ENCODE measurements at regions not wholly inside any gene's neighbourhood (a gene's known extent, or its start where the extent isn't known, plus 50 kb on each side); places are given as distances from the start of the nearest gene placed in this dataset.

GRCh38 chr7:132045481-132045980 is 489.1 kb upstream of the PODXL start:
- Histone ChIP-seq H3K4me1 (ENCODE audit: insufficient read depth, low read length) (no peaks in the 10 kb centered on the region), H3K36me3 (ENCODE audit: insufficient read depth, low read length) (no peaks in the 10 kb centered on the region)

GRCh38 chr7:132045002-132045401 is 488.6 kb upstream of the PODXL start:
- H3K4me1 ChIP-seq (ENCODE audit: insufficient read depth, low read length) = no peaks in the 10 kb centered on the region
- no peak overlapping the region for H3K9ac ChIP-seq (ENCODE audit: low read depth, low read length)
- no peaks in the 10 kb centered on the region for H3K36me3 ChIP-seq (ENCODE audit: insufficient read depth, low read length)
- no peaks in the 10 kb centered on the region for H3K9me3 ChIP-seq (ENCODE audit: control insufficient read depth, insufficient read depth, low read length)

More at GRCh38 chr7:132045481-132045980, 489.1 kb upstream of the PODXL start:
- Histone ChIP-seq H3K9me3 (ENCODE audit: control insufficient read depth, insufficient read depth, low read length) (no peaks in the 10 kb centered on the region), H3K9ac (ENCODE audit: low read depth, low read length) (no peak overlapping the region)

DNA sequence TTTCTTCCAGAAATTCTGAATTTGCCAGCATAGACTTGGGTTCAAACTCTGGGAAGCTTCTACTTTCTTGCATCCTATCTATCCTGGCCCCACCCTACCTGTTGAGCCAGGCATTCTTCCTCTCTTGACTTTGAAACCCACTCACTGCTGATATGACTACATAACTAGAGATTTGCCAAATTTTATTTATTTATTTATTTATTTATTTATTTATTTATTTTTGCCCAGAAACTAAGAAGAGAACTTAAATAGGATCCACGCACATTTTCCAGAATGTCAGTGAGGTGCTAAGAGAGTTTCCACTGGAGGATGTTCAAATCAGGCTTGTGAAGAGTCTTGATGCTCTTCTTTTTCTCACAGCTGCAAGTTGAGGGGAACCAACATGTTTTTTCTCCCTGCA is 487.8 kb upstream of the PODXL start:
- Histone ChIP-seq H3K36me3 (ENCODE audit: insufficient read depth, low read length) (no peaks in the 10 kb centered on the region), H3K4me1 (ENCODE audit: insufficient read depth, low read length) (no peaks in the 10 kb centered on the region), H3K9me3 (ENCODE audit: control insufficient read depth, insufficient read depth, low read length) (no peaks in the 10 kb centered on the region), H3K9ac (ENCODE audit: low read depth, low read length) (no peak overlapping the region)

GRCh38 chr7:132041108-132041507 is 484.7 kb upstream of the PODXL start:
- peaks cover 11% of the 10 kb centered on the region for H3K4me1 ChIP-seq (ENCODE audit: insufficient read depth, low read length)
- H3K9me3 ChIP-seq (ENCODE audit: control insufficient read depth, insufficient read depth, low read length) = no peaks in the 10 kb centered on the region
- H3K9ac ChIP-seq (ENCODE audit: low read depth, low read length) = no peak overlapping the region
- no peaks in the 10 kb centered on the region for H3K36me3 ChIP-seq (ENCODE audit: insufficient read depth, low read length)

GRCh38 chr7:132035517-132036362 is 479.3 kb upstream of the PODXL start:
- Histone ChIP-seq H3K9me3 (ENCODE audit: control insufficient read depth, insufficient read depth, low read length) (no peaks in the 10 kb centered on the region), H3K36me3 (ENCODE audit: insufficient read depth, low read length) (no peaks in the 10 kb centered on the region), H3K4me1 (ENCODE audit: insufficient read depth, low read length) (peaks cover 14% of the 10 kb centered on the region), H3K9ac (ENCODE audit: low read depth, low read length) (no peak overlapping the region)

DNA sequence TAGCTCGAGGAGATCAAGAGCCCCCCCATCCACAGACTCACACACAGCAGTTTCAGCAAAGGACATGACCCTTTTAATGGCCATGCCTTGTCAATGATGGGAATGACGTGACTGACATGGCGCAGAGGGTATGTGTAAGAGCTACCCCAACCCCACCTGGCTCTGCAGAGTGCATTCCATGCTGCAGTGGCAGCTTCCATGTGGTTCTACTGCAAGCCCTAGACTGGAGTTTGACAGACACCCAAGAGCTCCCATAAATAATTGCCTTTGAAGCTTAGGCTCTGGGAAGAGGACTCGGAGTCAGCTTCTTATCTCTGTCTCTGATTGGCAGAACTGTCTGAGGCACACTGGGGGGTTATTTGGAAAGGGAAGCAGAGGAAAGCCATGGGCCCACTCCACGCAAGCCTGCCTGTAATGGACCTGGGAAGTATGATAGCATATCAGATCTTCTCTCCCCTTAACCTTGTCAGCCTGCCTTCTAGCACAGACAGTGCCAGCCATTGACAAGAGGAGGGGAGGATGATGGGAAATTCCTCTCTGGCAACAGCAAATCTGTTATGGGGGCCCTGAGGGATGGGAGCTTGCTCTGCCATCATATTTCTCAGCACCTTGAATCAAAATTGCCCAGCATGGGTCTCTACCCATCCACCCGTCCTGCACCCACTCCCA is 478.5 kb upstream of the PODXL start:
- Histone ChIP-seq H3K4me1 (ENCODE audit: insufficient read depth, low read length) (peaks cover 14% of the 10 kb centered on the region), H3K9me3 (ENCODE audit: control insufficient read depth, insufficient read depth, low read length) (no peaks in the 10 kb centered on the region), H3K36me3 (ENCODE audit: insufficient read depth, low read length) (no peaks in the 10 kb centered on the region), H3K9ac (ENCODE audit: low read depth, low read length) (no peak overlapping the region)

GRCh38 chr7:132030883-132031282 is 474.5 kb upstream of the PODXL start:
- Histone ChIP-seq H3K4me1 (ENCODE audit: insufficient read depth, low read length) (peaks cover 1% of the 10 kb centered on the region; the same call in 1 of the 2 replicates), H3K9ac (ENCODE audit: low read depth, low read length) (no peak overlapping the region), H3K36me3 (ENCODE audit: insufficient read depth, low read length) (no peaks in the 10 kb centered on the region), H3K9me3 (ENCODE audit: control insufficient read depth, insufficient read depth, low read length) (no peaks in the 10 kb centered on the region)

- H3K36me3 ChIP-seq (ENCODE audit: insufficient read depth, low read length) = no peaks in the 10 kb centered on the region
- H3K9ac ChIP-seq (ENCODE audit: low read depth, low read length) = no peak overlapping the region
- no peaks in the 10 kb centered on the region for H3K4me1 ChIP-seq (ENCODE audit: insufficient read depth, low read length)
- H3K9me3 ChIP-seq (ENCODE audit: control insufficient read depth, insufficient read depth, low read length) = no peaks in the 10 kb centered on the region
Measured at GRCh38 chr7:132030086-132030568, 473.7 kb upstream of the PODXL start.

DNA sequence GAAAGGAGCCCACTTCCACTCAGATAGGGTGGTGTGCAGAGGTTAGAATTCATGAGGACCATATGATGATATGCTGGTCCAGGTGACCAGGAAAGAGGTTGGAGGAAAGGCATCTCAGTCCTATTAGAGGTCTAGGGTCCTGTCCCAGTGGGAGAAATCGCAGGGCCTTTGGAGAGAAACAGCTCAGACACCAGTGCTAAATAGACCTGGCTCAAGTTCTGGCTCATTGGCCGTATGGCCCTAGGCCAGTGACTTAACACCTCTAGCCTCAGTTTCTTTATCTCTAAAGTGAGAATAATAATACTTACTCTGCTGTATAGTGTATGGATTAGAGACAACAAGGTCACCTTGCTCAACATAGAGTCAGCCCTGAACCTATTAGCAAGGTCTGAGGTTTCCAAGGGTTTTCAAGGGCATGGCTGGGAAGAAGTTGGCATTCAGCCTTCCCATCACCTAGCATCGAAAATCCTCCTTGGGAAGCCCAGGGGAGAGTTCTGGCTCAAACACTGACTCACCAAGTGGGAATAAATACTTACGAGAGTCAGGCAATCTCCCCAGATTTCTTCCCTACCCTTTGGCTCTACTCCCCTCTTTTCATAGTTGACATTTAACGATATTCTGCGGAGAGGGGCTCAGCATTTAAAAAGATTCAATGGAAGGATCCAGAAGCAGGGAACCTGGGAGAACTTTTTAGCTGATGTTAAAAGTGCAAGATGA is 473.1 kb upstream of the PODXL start:
- no peaks in the 10 kb centered on the region for H3K36me3 ChIP-seq (ENCODE audit: insufficient read depth, low read length)
- no peak overlapping the region for H3K9ac ChIP-seq (ENCODE audit: low read depth, low read length)
- H3K4me1 ChIP-seq (ENCODE audit: insufficient read depth, low read length) = no peaks in the 10 kb centered on the region
- H3K9me3 ChIP-seq (ENCODE audit: control insufficient read depth, insufficient read depth, low read length) = no peaks in the 10 kb centered on the region

DNA sequence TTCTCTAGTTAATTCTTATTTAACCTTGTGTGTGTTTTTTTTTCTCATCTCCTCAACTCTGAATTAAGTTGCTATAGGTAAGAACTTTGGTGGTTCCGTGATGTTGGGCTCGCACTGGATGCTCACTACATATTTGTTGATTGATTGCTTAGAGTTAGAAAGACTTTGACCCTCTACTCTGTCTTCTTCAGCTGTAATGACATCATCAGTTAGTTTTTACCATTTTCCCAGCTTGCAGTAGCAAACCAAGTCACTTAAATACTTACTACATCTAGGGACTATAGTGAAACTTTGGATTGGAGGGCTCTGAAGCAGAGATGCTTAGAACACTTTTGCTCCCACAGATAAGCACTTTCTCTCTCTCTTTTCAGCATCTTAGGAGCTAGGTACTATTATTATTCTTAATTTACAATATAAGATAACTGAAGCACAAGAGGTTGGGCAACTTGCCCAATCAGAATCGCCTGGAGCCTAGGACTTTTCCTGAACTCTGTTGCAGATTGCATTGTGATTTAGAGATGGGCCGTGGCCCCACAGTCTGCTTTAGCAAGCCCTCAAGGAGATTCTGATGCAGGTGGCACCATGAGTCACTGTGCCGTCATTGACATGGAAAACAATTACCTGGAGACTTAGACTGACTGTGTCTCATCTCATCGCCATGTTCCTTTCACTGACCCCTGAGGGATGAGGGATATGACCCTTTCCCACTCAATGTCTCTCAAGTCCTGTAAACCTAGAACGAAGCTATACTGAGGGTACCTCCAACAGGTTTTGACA is 471.9 kb upstream of the PODXL start:
- Histone ChIP-seq H3K4me1 (ENCODE audit: insufficient read depth, low read length) (no peaks in the 10 kb centered on the region), H3K36me3 (ENCODE audit: insufficient read depth, low read length) (no peaks in the 10 kb centered on the region), H3K9me3 (ENCODE audit: control insufficient read depth, insufficient read depth, low read length) (no peaks in the 10 kb centered on the region), H3K9ac (ENCODE audit: low read depth, low read length) (no peak overlapping the region)

- H3K9ac ChIP-seq (ENCODE audit: low read depth, low read length) = no peak overlapping the region
- no peaks in the 10 kb centered on the region for H3K9me3 ChIP-seq (ENCODE audit: control insufficient read depth, insufficient read depth, low read length)
- no peaks in the 10 kb centered on the region for H3K36me3 ChIP-seq (ENCODE audit: insufficient read depth, low read length)
- no peaks in the 10 kb centered on the region for H3K4me1 ChIP-seq (ENCODE audit: insufficient read depth, low read length)
Measured at GRCh38 chr7:132024290-132024689, 467.9 kb upstream of the PODXL start.

- Histone ChIP-seq H3K9me3 (ENCODE audit: control insufficient read depth, insufficient read depth, low read length) (no peaks in the 10 kb centered on the region), H3K4me1 (ENCODE audit: insufficient read depth, low read length) (no peaks in the 10 kb centered on the region), H3K36me3 (ENCODE audit: insufficient read depth, low read length) (no peaks in the 10 kb centered on the region), H3K9ac (ENCODE audit: low read depth, low read length) (no peak overlapping the region)
Measured at GRCh38 chr7:132023466-132023865, 467.0 kb upstream of the PODXL start.

DNA sequence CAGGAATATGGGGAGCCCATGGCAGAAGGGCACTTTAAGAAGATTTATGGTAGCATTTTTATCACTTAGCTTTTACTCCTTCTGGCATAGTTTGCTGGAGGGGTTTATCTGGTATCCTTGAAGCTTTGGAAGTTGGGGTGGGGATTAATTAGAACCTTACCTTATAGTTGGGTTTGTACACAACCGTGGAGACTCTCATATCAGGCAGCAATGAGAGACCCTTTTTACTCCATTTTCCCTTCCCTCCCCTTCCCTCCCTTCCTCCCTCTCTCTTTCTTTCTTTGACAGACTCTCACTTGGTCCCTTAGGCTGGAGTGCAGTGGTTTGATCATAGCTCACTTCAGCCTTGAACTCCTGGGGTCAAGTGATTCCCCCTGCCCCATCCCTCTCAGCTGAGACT is 465.8 kb upstream of the PODXL start:
- H3K36me3 ChIP-seq (ENCODE audit: insufficient read depth, low read length) = no peaks in the 10 kb centered on the region

DNA sequence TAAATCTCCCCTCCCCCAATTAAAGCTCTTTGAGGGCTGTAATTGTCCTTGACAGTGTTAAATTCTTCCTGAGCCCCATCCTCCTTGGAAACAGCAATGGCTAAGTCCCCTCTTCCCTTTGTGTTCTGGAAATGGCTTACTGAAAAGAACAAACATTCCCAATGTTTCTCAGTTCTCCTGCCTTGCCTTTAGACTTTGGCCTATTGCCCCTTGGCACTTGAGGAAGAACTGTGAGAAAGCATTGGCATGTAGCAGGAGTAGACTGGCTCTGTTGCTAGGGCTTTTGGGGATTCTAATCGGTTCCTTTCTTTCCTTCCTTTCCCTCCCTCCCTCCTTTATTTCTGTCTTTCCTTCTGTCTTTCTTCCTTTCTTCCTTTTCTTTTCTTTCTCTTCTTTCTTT is 463.3 kb upstream of the PODXL start:
- no peaks in the 10 kb centered on the region for H3K36me3 ChIP-seq (ENCODE audit: insufficient read depth, low read length)
- H3K4me1 ChIP-seq (ENCODE audit: insufficient read depth, low read length) = no peaks in the 10 kb centered on the region
- H3K9ac ChIP-seq (ENCODE audit: low read depth, low read length) = no peak overlapping the region
- peaks cover 3% of the 10 kb centered on the region; the same call in 1 of the 2 replicates for H3K9me3 ChIP-seq (ENCODE audit: control insufficient read depth, insufficient read depth, low read length)

More for the DNA sequence above, 465.8 kb upstream of the PODXL start:
- Histone ChIP-seq H3K4me1 (ENCODE audit: insufficient read depth, low read length) (no peaks in the 10 kb centered on the region), H3K9me3 (ENCODE audit: control insufficient read depth, insufficient read depth, low read length) (no peaks in the 10 kb centered on the region), H3K9ac (ENCODE audit: low read depth, low read length) (no peak overlapping the region)
